Esophagus (tissue), 2 donors: ENCODE measurements at regions not wholly inside any gene's neighbourhood (a gene's known extent, or its start where the extent isn't known, plus 50 kb on each side); places are given as distances from the start of the nearest gene placed in this dataset.

Experiments
- H3K27ac ChIP-seq, 2 donors: one replicate each; pipeline ENCODE4 v1.5.1; 2013; ENCODE audit warnings: low read depth in 2 of 2, mild to moderate bottlenecking in 2 of 2, inconsistent platforms in 1 of 2, low read length in 1 of 2, moderate library complexity in 1 of 2
- H3K27me3 ChIP-seq, 2 donors: one replicate each; pipeline ENCODE4 v1.6.1; 2013; ENCODE audit warnings: low read length in 2 of 2, control low read depth in 1 of 2, mild to moderate bottlenecking in 1 of 2; ENCODE audit not compliant: insufficient read depth in 2 of 2, control insufficient read depth in 1 of 2
- H3K36me3 ChIP-seq, 2 donors: one replicate each; pipeline ENCODE4 v1.6.1; 2013; ENCODE audit warnings: low read length in 1 of 2; ENCODE audit not compliant: control insufficient read depth in 2 of 2, insufficient read depth in 2 of 2
- H3K4me1 ChIP-seq, 2 donors: one replicate each; pipeline ENCODE4 v1.6.1; 2013; ENCODE audit warnings: low read length in 1 of 2; ENCODE audit not compliant: control insufficient read depth in 2 of 2, insufficient read depth in 2 of 2
- H3K4me3 ChIP-seq, 2 donors: one replicate each; pipeline ENCODE4 v1.5.1; 2013; ENCODE audit warnings: low read length in 2 of 2, mild to moderate bottlenecking in 2 of 2, low read depth in 1 of 2, moderate library complexity in 1 of 2
- H3K9me3 ChIP-seq, 2 donors: one replicate each; pipeline ENCODE4 v1.6.1; 2013; ENCODE audit warnings: mild to moderate bottlenecking in 2 of 2, low read depth in 1 of 2, low read length in 1 of 2, moderate library complexity in 1 of 2; ENCODE audit not compliant: control insufficient read depth in 2 of 2, insufficient read depth in 1 of 2
- WGBS, 2 donors: extraction: QIAGEN DNeasy Blood & Tissue Kit; methylation state at CpG; one replicate each; pipeline ENCODE4 v1.1.7; 2013; 5-methylcytosine and 5-hydroxymethylcytosine counted together
- donor health status: healthy with polysubstance abuse.
- donor health status: Bipolar disorder and iron deficiency.

DNA sequence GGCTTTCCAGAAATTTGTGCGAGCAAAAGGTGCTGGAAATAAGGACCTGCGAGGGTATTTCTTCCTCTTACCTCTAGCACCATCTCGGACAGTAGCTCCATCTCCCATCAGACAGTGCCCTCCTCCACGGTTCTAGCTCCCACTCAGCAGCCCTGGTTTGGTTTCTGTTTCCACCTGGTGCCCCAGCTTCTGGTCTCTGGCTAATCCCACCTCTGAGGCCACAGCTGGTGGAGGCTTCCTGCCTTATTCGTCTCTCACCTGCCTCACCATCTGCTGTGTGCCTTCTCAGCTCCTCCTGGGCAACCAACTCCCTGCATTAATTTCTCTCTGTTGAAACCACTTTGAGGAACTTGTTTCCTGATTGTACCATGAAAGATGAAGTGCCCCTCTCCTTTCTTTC, 162.4 kb upstream of the CDYL start:
- Histone ChIP-seq H3K4me3 (no peak overlapping the region), H3K9me3 (no peaks in the 10 kb centered on the region), H3K36me3 (no peaks in the 10 kb centered on the region), H3K27me3 (no peaks in the 10 kb centered on the region), H3K27ac (no peak overlapping the region), H3K4me1 (peaks cover 0 to 1% of the 10 kb centered on the region in 2 donors)
- 86 to 90% methylated on average over 5 of the region's 5 CpGs for WGBS, 2 donors

DNA sequence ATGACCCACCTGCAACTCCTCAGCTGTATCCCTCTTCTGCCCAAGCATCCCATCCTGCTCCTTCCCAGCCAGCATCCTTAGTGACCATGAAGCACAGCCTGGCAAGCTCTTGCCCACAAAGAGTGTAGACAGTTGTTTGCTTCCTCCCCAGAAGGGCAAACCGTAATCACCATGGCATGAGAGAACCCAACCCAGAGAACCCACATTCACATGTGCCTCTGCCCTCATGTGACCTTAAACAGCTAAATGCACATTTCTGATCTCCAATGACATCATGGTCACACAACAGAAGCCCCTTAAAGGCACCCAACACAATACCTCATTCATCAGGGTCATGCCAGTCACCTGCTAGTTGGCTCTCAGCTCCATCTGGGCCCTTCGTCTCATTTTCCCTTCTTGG, 162.8 kb upstream of the CDYL start:
- 89 to 91% methylated on average over 2 of the region's 2 CpGs for WGBS, 2 donors
- Histone ChIP-seq H3K9me3 (no peaks in the 10 kb centered on the region), H3K27ac (no peak overlapping the region), H3K36me3 (no peaks in the 10 kb centered on the region), H3K27me3 (no peaks in the 10 kb centered on the region), H3K4me3 (no peak overlapping the region), H3K4me1 (peaks cover 0 to 4% of the 10 kb centered on the region in 2 donors)

DNA sequence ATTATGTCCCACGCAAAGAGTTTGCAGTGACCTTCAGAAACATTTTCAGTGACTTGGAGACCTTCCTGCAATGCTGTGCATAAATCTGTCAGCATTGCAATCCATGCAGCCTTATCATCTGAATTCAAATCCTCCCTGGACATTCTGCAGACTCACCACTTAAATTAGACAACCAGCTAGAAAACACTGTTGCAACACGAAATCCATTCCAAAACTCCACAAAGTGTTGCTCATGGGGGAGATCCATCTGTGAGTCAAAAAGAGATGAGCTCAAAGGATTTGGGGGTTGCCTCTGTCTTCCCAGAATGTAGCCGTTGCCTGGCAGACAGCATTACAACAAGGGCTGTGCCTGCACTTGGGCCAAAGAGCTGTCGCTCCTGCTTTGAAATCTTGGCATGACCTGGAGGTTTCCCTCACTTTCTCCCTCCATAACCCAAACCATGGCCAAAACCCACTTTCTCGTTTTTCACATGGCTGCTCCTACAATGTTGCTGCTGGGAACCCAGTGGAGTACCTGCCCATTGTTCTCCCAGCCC, 163.5 kb upstream of the CDYL start:
- 54 to 64% methylated on average over 5 of the region's 5 CpGs for WGBS, 2 donors
- Histone ChIP-seq H3K27ac (no peak overlapping the region), H3K4me3 (no peak overlapping the region), H3K27me3 (no peaks in the 10 kb centered on the region), H3K9me3 (no peaks in the 10 kb centered on the region), H3K36me3 (no peaks in the 10 kb centered on the region), H3K4me1 (peaks cover 0 to 4% of the 10 kb centered on the region in 2 donors)

DNA sequence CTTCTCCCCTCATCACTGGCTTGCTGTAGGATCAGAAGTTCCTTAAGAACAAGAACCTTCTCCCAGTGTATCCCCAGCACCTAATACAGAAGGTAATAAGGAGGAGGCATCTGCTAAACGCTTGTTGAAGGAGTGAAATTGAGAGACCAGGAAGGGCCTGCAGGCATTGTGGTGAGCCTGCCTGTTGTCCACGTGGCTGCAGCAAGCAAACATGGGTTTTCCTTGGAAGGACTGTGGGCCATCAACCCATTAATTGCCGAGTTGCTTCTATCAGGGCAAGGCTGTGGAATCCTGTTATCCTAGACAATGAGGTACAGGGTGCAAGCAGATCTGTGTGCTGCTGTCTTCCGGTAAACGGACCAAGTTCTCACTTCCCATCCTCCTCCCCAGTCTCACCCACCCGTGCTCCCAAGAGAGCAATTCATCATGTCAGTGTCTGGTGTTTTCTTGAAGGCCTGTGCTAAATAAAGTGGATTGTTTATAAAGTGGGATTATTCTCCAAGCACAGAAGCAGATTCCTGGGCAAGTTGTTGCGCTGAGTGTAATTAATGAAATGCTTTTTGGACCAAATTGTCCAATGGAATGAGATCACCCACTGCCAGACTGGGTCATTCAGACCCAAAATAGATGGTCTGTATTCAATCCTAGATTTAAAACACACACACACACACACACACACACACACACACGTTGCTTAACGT, 164.6 kb upstream of the CDYL start:
- no peaks in the 10 kb centered on the region for H3K27me3 ChIP-seq
- H3K4me1 ChIP-seq: peaks cover 2 to 10% of the 10 kb centered on the region in 2 donors
- no peaks in the 10 kb centered on the region for H3K36me3 ChIP-seq
- H3K27ac ChIP-seq: no peak overlapping the region
- WGBS, 2 donors: 54 to 55% methylated on average over 9 of the region's 9 CpGs
- no peaks in the 10 kb centered on the region for H3K9me3 ChIP-seq
- no peak overlapping the region for H3K4me3 ChIP-seq

DNA sequence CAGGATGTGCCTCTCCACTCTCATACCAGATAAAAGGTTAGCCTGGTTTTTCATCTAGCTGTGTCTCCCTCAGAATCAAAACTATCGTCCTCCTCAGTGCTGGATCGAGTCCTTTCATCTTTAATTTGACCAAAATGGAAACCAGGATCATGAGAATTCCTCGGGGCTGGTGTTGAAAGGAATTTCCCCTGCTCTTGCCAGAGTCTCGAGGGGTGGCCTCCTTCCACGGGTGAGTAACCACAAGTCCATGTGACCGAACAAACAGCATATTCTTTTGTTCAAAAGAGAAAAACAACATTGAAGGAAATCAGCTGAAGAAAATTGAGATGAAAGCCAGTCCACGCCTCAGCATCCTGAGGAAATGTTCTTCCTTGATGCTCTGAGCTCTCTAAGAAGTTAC, 165.9 kb upstream of the CDYL start:
- no peak overlapping the region for H3K27ac ChIP-seq
- H3K4me3 ChIP-seq: no peak overlapping the region
- 33 to 38% methylated on average over 7 of the region's 7 CpGs for WGBS, 2 donors
- peaks cover 2 to 10% of the 10 kb centered on the region in 2 donors for H3K4me1 ChIP-seq
- no peaks in the 10 kb centered on the region for H3K36me3 ChIP-seq
- H3K27me3 ChIP-seq: no peaks in the 10 kb centered on the region
- H3K9me3 ChIP-seq: no peaks in the 10 kb centered on the region

DNA sequence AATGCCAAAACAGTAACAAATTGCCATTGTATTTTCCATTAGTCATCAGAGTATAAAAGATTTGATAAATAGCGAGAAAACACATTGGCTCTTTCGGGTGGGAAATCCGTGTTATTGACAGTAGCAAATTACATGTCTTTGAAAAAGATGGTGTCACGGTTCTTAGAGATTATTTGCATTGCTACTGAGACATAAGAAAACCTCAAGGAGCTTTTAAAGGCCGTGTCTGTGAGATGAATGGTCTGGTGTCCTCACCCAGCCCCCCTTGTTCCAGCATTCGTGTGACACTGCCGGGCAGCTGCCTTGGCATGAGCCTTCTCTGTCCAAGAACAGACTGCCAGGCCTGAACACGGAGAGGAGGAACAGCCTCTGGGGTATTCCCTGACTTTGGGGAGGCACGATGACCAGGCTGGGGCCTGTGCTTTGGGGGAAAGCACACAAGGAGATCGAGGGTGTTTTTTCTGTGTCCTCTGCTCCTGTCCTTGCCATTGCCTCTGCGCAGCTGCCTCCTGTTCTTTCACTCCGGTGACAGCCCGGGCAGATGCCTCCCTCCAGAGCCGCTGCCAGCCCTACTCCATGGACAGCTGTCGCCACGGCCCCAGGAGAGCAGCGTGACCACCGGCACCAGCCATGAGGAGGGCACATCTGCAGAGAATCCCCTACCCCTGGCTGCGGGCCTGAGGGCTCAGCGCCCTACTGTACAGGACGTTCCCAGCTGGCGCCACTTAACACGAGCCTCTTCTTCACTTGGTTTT, 167.7 kb upstream of the CDYL start:
- 81 to 86% methylated on average over 23 of the region's 23 CpGs for WGBS, 2 donors
- Histone ChIP-seq H3K9me3 (no peaks in the 10 kb centered on the region), H3K4me1 (peaks cover 2 to 10% of the 10 kb centered on the region in 2 donors), H3K27me3 (no peaks in the 10 kb centered on the region), H3K27ac (no peak overlapping the region), H3K36me3 (no peaks in the 10 kb centered on the region), H3K4me3 (no peak overlapping the region)

DNA sequence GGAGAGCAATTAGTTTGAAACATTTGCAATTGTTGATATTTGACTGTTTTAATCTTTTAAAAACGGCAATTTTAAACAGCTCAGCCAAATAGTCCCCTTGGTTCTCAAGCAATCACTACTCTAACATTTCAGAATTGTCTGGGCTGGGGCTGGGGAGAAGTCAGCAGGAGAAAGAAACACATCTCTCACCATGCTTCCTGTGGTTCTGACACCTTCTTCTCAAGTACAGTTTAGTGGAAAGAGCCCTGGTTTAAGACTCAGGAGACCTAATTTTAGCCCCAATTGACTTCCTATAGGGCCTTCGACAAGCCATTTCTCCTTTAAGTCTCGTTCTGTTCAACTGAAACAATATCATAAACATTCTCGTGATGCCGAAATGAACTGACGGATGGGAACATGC, 168.4 kb upstream of the CDYL start:
- Histone ChIP-seq H3K4me3 (no peak overlapping the region), H3K36me3 (no peaks in the 10 kb centered on the region), H3K27ac (peak overlapping the region in 1 of 2 donors; percentile 8), H3K27me3 (no peaks in the 10 kb centered on the region), H3K4me1 (peaks cover 2 to 12% of the 10 kb centered on the region in 2 donors), H3K9me3 (no peaks in the 10 kb centered on the region)
- WGBS, 2 donors: 71 to 82% methylated on average over 6 of the region's 6 CpGs

DNA sequence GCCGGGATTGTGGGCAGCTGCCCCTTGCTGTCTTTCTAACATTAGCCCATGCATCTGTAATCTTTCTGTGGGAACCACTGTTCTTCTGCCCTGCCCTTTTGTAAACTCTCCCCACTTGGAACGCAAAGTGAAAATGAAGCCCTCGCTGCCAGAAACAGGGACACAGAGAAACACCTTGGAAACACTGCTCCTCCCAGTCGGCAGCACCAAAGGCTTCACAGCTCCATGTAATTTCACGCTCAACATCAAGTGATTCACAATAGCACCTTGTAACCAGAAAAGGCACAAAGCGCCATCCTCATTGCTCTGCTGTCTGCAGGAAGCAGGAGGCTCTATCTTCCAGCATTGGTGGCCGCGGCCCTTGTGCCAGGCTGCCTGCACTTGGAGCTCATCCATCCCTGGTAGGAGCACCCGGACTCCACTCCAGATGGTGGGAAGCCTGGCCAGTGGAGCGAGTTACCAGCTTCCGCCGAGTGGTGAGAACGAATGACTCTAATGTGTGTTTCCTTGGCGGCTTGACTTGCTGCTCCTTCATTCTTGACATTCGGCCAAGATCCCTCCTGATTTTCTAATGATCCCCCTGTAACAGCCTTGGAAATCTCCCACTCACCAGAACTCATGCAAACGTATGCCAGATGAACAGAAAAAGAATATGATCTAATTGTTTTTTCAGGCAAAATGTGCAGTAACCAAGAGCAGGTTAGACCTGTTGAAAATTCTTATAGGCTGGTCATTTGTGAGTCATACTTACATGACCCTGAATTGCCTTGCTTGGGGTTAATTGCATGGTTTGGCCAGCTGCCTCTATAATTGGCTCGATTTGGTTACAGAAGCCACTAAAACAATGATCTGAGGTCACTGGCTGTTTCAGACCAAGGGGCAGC, 169.1 kb upstream of the CDYL start:
- H3K4me3 ChIP-seq: no peak overlapping the region
- peak overlapping the region; percentile 49 to 71 for H3K27ac ChIP-seq
- 49 to 52% methylated on average over 17 of the region's 17 CpGs for WGBS, 2 donors
- no peaks in the 10 kb centered on the region for H3K27me3 ChIP-seq
- no peaks in the 10 kb centered on the region for H3K9me3 ChIP-seq
- H3K4me1 ChIP-seq: peaks cover 2 to 14% of the 10 kb centered on the region in 2 donors
- no peaks in the 10 kb centered on the region for H3K36me3 ChIP-seq

DNA sequence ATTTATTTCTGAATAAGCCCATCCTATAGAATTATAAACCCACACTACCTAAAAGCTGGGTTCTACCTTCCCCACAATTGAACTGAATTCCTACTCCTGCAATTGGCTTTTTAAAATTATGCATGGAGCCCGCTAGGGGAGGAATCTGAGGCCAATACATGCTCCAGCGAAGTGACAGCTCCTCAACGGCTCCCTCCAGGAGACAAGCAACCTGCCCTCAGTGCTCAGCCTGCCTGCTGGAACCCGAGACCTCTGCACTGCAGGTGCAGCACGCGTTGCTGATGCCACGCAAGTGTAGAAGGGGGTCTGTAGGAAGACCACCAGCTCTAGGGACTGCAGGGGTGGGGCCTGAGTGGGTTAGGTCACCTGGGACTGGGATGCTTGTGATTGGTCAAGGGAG, 170.2 kb upstream of the CDYL start:
- no peaks in the 10 kb centered on the region for H3K36me3 ChIP-seq
- H3K4me1 ChIP-seq: peaks cover 2 to 14% of the 10 kb centered on the region in 2 donors
- H3K27me3 ChIP-seq: no peaks in the 10 kb centered on the region
- 90 to 94% methylated on average over 7 of the region's 7 CpGs for whole genome bisulfite sequencing, 2 donors
- H3K9me3 ChIP-seq: no peaks in the 10 kb centered on the region
- H3K27ac ChIP-seq: no peak overlapping the region
- H3K4me3 ChIP-seq: no peak overlapping the region
